Activated naive CD8-positive, alpha-beta T cell (primary cell): ENCODE measurements at regions not wholly inside any gene's neighbourhood (a gene's known extent, or its start where the extent isn't known, plus 50 kb on each side); places are given as distances from the start of the nearest gene placed in this dataset.
"Not testable (repeated sequence)": the region's sequence is repeated elsewhere in the genome, so short reads cannot be mapped to it uniquely, and the experiment has no call there.

Source experiments
- H3K27ac Mint-ChIP-seq: one replicate; pipeline ENCODE4 v1.8.0; 2021; ENCODE audit warnings: mixed read lengths
- H3K27me3 Mint-ChIP-seq: one replicate; pipeline ENCODE4 v1.8.0; 2021; ENCODE audit warnings: mixed read lengths
- H3K36me3 Mint-ChIP-seq: one replicate; pipeline ENCODE4 v1.8.0; 2021; ENCODE audit warnings: mixed read lengths
- H3K4me1 Mint-ChIP-seq: one replicate; pipeline ENCODE4 v1.8.0; 2021; ENCODE audit warnings: low read depth, mixed read lengths
- H3K4me3 Mint-ChIP-seq: one replicate; pipeline ENCODE4 v1.8.0; 2021; ENCODE audit warnings: mild to moderate bottlenecking, mixed read lengths
- H3K9me3 Mint-ChIP-seq: one replicate; pipeline ENCODE4 v1.8.0; 2021; ENCODE audit warnings: low read depth, mixed read lengths

DNA sequence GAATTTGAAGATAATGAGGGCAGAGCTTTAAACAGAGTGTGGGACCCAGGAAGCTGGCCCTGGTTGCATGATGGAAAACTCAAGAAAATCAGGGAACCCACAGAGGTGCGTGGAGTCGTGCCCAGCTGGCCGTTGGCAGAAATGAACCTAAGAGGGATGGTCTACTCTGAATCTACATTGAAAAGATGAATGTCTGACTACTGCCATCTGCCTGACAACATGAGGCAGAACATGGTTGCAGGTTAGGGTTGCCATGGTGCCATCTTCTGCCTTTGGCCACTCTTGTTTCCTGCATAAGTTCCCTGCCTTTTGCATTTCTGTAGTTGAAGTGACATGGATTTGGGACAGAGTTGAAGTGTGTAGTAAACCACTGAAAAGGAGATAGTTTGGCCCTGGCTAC is 138.5 kb upstream of the COBL start:
- no peaks in the 10 kb centered on the region for H3K9me3 Mint-ChIP-seq
- no peak overlapping the region for H3K4me3 Mint-ChIP-seq
- peaks cover under 1% of the 10 kb centered on the region for H3K27me3 Mint-ChIP-seq
- no peaks in the 10 kb centered on the region for H3K4me1 Mint-ChIP-seq
- no peak overlapping the region for H3K27ac Mint-ChIP-seq
- no peaks in the 10 kb centered on the region for H3K36me3 Mint-ChIP-seq

- H3K4me1 Mint-ChIP-seq: no peaks in the 10 kb centered on the region
- no peak overlapping the region for H3K4me3 Mint-ChIP-seq
- no peak overlapping the region for H3K27ac Mint-ChIP-seq
- no peaks in the 10 kb centered on the region for H3K9me3 Mint-ChIP-seq
- peaks cover 2% of the 10 kb centered on the region for H3K27me3 Mint-ChIP-seq
- no peaks in the 10 kb centered on the region for H3K36me3 Mint-ChIP-seq
These were observed 136.1 kb upstream of the COBL start for GRCh38 chr7:51452694-51453093.

DNA sequence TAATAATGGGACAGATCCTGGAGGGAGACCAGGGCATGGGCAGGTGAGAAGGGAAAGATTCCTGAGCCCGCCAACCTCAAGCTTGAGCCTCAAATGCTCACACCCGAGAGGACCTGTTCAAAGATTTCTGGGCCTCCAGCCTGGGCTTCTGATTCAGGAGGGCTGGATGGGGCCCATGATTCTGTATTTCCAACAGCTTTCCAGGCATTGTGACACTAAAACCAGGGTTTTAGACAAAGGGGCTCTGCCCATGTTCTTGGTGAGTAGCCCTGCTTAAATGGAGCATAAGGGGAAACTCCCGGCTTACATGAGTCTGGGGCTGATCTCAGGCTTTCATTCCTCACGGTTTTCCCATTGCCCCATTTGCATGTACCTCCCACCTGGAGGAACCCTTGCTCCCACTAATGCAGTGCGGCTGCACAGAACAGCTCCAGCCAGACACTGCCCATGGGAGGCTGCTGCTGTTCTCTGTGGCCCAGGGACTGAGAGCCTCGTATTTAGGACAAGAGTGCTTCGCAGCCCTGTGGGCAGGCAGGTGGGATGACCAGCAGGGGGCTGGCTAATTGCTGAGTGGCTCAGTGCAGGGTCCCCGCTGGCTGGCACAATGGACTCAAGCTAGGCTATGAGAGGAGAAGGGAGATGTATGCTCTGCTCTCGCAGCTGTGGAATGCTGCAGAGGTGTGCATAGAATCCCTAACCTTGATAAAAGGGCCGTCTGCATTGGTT is 135.3 kb upstream of the COBL start:
- Mint-ChIP-seq H3K27me3 (peaks cover 2% of the 10 kb centered on the region), H3K9me3 (no peaks in the 10 kb centered on the region), H3K4me3 (no peak overlapping the region), H3K4me1 (no peaks in the 10 kb centered on the region), H3K27ac (no peak overlapping the region), H3K36me3 (no peaks in the 10 kb centered on the region)

- no peak overlapping the region for H3K27ac Mint-ChIP-seq
- H3K36me3 Mint-ChIP-seq: no peaks in the 10 kb centered on the region
- no peaks in the 10 kb centered on the region for H3K4me1 Mint-ChIP-seq
- H3K9me3 Mint-ChIP-seq: no peaks in the 10 kb centered on the region
- peaks cover 2% of the 10 kb centered on the region for H3K27me3 Mint-ChIP-seq
- no peak overlapping the region for H3K4me3 Mint-ChIP-seq
These were observed 133.9 kb upstream of the COBL start for GRCh38 chr7:51450541-51450940.

DNA sequence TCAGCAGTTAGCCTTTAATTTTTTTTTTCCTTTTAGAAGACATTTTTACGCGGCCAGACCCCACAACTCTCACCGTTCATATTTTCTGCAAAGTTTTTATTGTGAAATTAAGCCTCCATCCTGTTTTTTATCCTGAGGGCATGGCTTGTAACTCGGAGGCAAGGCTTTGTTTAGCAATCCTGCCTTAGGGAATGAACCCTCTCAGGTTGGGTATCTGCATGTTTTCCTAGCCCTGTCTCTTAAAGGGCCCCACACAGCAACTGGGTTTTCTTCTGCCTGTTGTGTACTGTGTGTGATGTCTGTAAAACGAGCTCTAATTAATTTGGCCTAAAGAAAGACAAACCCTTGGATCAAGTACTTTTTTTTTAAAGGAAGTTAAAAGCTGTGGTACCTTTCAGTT is 130.2 kb upstream of the COBL start:
- no peak overlapping the region for H3K4me3 Mint-ChIP-seq
- no peaks in the 10 kb centered on the region for H3K9me3 Mint-ChIP-seq
- H3K4me1 Mint-ChIP-seq: no peaks in the 10 kb centered on the region
- H3K36me3 Mint-ChIP-seq: no peaks in the 10 kb centered on the region
- no peak overlapping the region for H3K27ac Mint-ChIP-seq
- peaks cover 2% of the 10 kb centered on the region for H3K27me3 Mint-ChIP-seq

DNA sequence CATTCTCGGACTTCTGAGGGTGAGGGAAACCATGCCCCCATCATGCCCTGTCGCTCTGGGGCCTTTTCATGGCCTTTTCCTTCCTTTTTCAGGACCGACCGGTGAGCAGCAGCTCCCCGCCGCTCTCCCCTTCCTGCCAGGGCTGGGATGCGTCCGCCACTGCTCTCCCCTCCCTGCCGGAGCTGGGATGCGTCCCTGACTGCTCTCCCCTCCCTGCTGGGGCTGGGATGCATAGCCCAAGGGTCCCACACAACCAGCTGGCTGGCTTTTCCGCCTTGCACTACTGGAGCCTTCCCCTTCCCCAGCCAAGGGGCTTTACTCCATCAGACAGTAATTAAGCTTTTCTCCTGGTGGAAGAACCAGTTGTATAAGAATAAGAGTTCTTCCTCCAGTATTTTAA is 129.7 kb upstream of the COBL start:
- no peaks in the 10 kb centered on the region for H3K36me3 Mint-ChIP-seq
- no peak overlapping the region for H3K4me3 Mint-ChIP-seq
- H3K27ac Mint-ChIP-seq: no peak overlapping the region
- peaks cover 2% of the 10 kb centered on the region for H3K27me3 Mint-ChIP-seq
- H3K9me3 Mint-ChIP-seq: no peaks in the 10 kb centered on the region
- no peaks in the 10 kb centered on the region for H3K4me1 Mint-ChIP-seq

GRCh38 chr7:51444936-51445335 is 128.3 kb upstream of the COBL start:
- Mint-ChIP-seq H3K4me1 (no peaks in the 10 kb centered on the region), H3K4me3 (no peak overlapping the region), H3K27ac (no peak overlapping the region), H3K36me3 (no peaks in the 10 kb centered on the region), H3K9me3 (no peaks in the 10 kb centered on the region), H3K27me3 (peaks cover under 1% of the 10 kb centered on the region)

DNA sequence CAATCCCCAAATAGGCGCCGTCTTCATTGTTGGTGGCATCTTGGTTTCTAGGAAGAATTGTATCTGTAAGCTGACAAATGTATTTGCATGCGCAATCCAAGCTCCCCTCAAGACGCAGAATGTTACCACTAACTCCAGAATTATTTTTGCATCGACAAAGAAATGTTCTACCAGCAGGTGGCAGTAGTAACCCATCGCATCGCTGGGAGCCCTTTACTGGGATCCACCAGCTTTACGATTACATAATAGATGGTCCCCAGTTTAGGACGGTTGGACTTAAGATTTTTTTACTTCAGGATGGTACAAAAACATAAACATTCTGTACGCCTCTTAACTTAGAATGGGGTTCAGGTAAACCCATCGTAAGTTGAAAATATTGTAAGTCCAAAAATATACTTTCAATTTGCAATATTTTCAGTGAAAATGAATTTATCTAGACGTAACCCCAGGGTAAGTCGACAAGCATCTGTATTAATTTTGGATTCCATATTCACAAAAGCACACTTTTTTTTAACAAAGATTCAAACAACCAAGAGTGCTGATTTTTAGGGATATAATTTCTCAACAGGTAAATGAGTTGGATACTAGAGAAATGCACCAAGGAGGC is 114.0 kb upstream of the COBL start:
- Mint-ChIP-seq H3K4me1 (no peaks in the 10 kb centered on the region), H3K27ac (no peak overlapping the region), H3K27me3 (peaks cover 6% of the 10 kb centered on the region), H3K9me3 (no peaks in the 10 kb centered on the region), H3K36me3 (no peaks in the 10 kb centered on the region), H3K4me3 (no peak overlapping the region)

GRCh38 chr7:51428217-51428887 is 111.7 kb upstream of the COBL start:
- H3K9me3 Mint-ChIP-seq: no peaks in the 10 kb centered on the region
- H3K4me1 Mint-ChIP-seq: no peaks in the 10 kb centered on the region
- H3K27me3 Mint-ChIP-seq: peaks cover 6% of the 10 kb centered on the region
- H3K27ac Mint-ChIP-seq: no peak overlapping the region
- no peak overlapping the region for H3K4me3 Mint-ChIP-seq
- no peaks in the 10 kb centered on the region for H3K36me3 Mint-ChIP-seq

DNA sequence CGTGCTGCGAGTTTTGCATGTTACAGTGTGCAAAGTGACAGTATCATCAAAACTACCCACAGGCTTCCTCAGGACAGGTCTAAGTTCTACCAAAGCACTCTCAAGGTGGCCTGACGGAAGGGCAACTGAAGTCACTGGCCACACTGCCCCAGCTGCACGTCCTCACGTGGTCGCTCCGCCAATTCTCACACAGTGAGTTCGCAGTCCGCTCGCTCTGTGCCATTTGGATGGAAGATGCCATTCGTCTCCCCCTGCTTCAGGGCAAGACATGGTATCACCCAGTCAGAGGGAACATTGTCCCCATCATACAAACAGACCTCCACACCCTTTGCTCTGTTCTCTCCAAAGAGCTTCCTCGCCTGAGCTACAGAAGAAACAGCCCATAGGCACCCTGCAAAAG is 109.6 kb upstream of the COBL start:
- Mint-ChIP-seq H3K4me1 (no peaks in the 10 kb centered on the region), H3K27me3 (peaks cover 6% of the 10 kb centered on the region), H3K36me3 (no peaks in the 10 kb centered on the region), H3K27ac (no peak overlapping the region), H3K9me3 (no peaks in the 10 kb centered on the region), H3K4me3 (no peak overlapping the region)

- not testable (repeated sequence) for H3K27me3 Mint-ChIP-seq, H3K9me3 Mint-ChIP-seq, H3K4me1 Mint-ChIP-seq, H3K4me3 Mint-ChIP-seq, H3K27ac Mint-ChIP-seq, H3K36me3 Mint-ChIP-seq
These were observed 93.3 kb upstream of the COBL start for GRCh38 chr7:51409934-51410333.

DNA sequence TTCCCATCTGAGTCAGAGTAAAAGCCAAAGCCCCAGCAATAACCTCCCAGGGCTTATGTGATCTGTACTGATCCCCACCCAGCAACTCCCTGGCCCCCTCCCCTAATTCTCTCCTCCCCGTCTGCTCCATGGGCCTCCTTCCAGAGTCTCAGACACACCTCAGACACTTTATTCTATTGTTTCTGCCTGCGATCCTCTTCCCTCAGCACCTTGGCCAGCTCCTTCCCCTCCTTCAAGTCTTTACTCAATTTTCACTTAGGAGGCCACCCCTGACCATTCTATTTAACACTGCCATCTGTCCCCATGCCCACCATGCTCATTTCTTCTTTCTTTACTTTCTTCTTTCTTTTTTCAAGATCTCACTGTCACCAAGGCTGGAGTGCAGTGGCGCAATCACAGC is 81.0 kb upstream of the COBL start:
- not testable (repeated sequence) for H3K27ac Mint-ChIP-seq, H3K9me3 Mint-ChIP-seq, H3K27me3 Mint-ChIP-seq, H3K36me3 Mint-ChIP-seq, H3K4me3 Mint-ChIP-seq, H3K4me1 Mint-ChIP-seq

- not testable (repeated sequence) for H3K36me3 Mint-ChIP-seq, H3K4me1 Mint-ChIP-seq, H3K9me3 Mint-ChIP-seq, H3K27me3 Mint-ChIP-seq, H3K4me3 Mint-ChIP-seq, H3K27ac Mint-ChIP-seq
These were observed 76.4 kb upstream of the COBL start for GRCh38 chr7:51393003-51393402.

GRCh38 chr7:51389952-51390351 is 73.3 kb upstream of the COBL start:
- not testable (repeated sequence) for H3K4me1 Mint-ChIP-seq, H3K27me3 Mint-ChIP-seq, H3K36me3 Mint-ChIP-seq, H3K9me3 Mint-ChIP-seq, H3K27ac Mint-ChIP-seq, H3K4me3 Mint-ChIP-seq

DNA sequence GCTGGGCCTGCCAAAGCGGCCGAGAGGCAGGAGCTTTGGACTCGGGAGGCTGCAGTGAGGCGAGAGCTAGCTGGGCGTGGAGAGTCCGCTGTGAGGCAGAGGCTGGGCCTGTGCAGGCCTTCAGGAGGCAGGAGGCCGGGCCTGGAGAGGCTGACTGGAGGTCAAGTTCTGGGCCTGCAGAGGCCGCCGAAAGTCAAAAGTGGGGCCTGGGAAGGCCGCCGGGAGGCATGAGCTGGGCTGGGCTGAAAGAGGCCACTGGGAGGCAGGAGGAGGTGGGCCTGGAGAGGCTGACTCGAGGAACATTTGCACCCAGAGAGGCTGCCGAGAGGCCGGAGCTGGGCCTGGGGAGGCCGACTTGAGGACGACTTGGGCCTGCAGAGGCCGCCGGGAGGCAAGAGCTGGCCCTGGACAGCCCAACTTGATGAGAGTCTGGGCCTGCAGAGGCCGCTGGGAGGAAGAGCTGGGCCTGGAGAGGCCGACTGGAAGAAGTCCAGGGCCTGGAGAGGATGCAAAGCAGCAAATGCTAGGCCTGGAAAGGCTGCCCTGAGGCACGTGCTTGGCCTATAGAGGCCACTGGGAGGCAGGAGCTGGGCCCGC is 72.7 kb upstream of the COBL start:
- H3K27ac Mint-ChIP-seq, H3K36me3 Mint-ChIP-seq, H3K9me3 Mint-ChIP-seq, H3K4me3 Mint-ChIP-seq, H3K27me3 Mint-ChIP-seq, H3K4me1 Mint-ChIP-seq: not testable (repeated sequence)
